Activated naive CD4-positive, alpha-beta T cell treated with anti-CD3 and anti-CD28 coated beads, Interleukin-2, amount 50 U/mL, for 24 hours (primary cell): ENCODE measurements at regions not wholly inside any gene's neighbourhood (a gene's known extent, or its start where the extent isn't known, plus 50 kb on each side); places are given as distances from the start of the nearest gene placed in this dataset.

Experiments
- H3K27ac Mint-ChIP-seq: one replicate; pipeline ENCODE4 v1.8.0; 2021; ENCODE audit warnings: mild to moderate bottlenecking, mixed read lengths
- H3K27me3 Mint-ChIP-seq: one replicate; pipeline ENCODE4 v1.8.0; 2021; ENCODE audit warnings: mixed read lengths
- H3K36me3 Mint-ChIP-seq: one replicate; pipeline ENCODE4 v1.8.0; 2021; ENCODE audit warnings: mixed read lengths
- H3K4me1 Mint-ChIP-seq: one replicate; pipeline ENCODE4 v1.8.0; 2021; ENCODE audit warnings: mixed read lengths
- H3K4me3 Mint-ChIP-seq: one replicate; pipeline ENCODE4 v1.8.0; 2021; ENCODE audit warnings: mild to moderate bottlenecking, mixed read lengths
- H3K9me3 Mint-ChIP-seq: one replicate; pipeline ENCODE4 v1.8.0; 2021; ENCODE audit warnings: mixed read lengths

GRCh38 chr4:107164962-107165475 is 128.9 kb upstream of the DKK2 start:
- no peak overlapping the region for H3K4me3 Mint-ChIP-seq
- peaks cover 12% of the 10 kb centered on the region for H3K9me3 Mint-ChIP-seq
- H3K27me3 Mint-ChIP-seq, result no peaks in the 10 kb centered on the region
- H3K27ac Mint-ChIP-seq, result no peak overlapping the region
- no peaks in the 10 kb centered on the region for H3K36me3 Mint-ChIP-seq
- H3K4me1 Mint-ChIP-seq, result no peaks in the 10 kb centered on the region

GRCh38 chr4:107156443-107156842 is 120.3 kb upstream of the DKK2 start:
- H3K9me3 Mint-ChIP-seq, result no peaks in the 10 kb centered on the region
- no peaks in the 10 kb centered on the region for H3K4me1 Mint-ChIP-seq
- H3K27ac Mint-ChIP-seq, result no peak overlapping the region
- H3K36me3 Mint-ChIP-seq, result no peaks in the 10 kb centered on the region
- no peak overlapping the region for H3K4me3 Mint-ChIP-seq
- H3K27me3 Mint-ChIP-seq, result peaks cover 4% of the 10 kb centered on the region

- H3K4me1 Mint-ChIP-seq, result no peaks in the 10 kb centered on the region
- no peak overlapping the region for H3K27ac Mint-ChIP-seq
- no peaks in the 10 kb centered on the region for H3K9me3 Mint-ChIP-seq
- no peaks in the 10 kb centered on the region for H3K36me3 Mint-ChIP-seq
- peaks cover 4% of the 10 kb centered on the region for H3K27me3 Mint-ChIP-seq
- H3K4me3 Mint-ChIP-seq, result no peak overlapping the region
These were observed 119.3 kb upstream of the DKK2 start for GRCh38 chr4:107155366-107155765.

GRCh38 chr4:107153956-107154355 is 117.8 kb upstream of the DKK2 start:
- peaks cover 4% of the 10 kb centered on the region for H3K27me3 Mint-ChIP-seq
- H3K4me1 Mint-ChIP-seq, result no peaks in the 10 kb centered on the region
- H3K4me3 Mint-ChIP-seq, result no peak overlapping the region
- no peaks in the 10 kb centered on the region for H3K36me3 Mint-ChIP-seq
- H3K9me3 Mint-ChIP-seq, result no peaks in the 10 kb centered on the region
- no peak overlapping the region for H3K27ac Mint-ChIP-seq

- peaks cover 4% of the 10 kb centered on the region for H3K27me3 Mint-ChIP-seq
- no peak overlapping the region for H3K27ac Mint-ChIP-seq
- no peaks in the 10 kb centered on the region for H3K36me3 Mint-ChIP-seq
- no peak overlapping the region for H3K4me3 Mint-ChIP-seq
- H3K9me3 Mint-ChIP-seq, result no peaks in the 10 kb centered on the region
- H3K4me1 Mint-ChIP-seq, result no peaks in the 10 kb centered on the region
These were observed 117.1 kb upstream of the DKK2 start for GRCh38 chr4:107153228-107153627.

GRCh38 chr4:107151173-107151572 is 115.1 kb upstream of the DKK2 start:
- no peaks in the 10 kb centered on the region for H3K36me3 Mint-ChIP-seq
- no peaks in the 10 kb centered on the region for H3K4me1 Mint-ChIP-seq
- no peaks in the 10 kb centered on the region for H3K9me3 Mint-ChIP-seq
- H3K27me3 Mint-ChIP-seq, result peaks cover 4% of the 10 kb centered on the region
- H3K4me3 Mint-ChIP-seq, result no peak overlapping the region
- H3K27ac Mint-ChIP-seq, result no peak overlapping the region

GRCh38 chr4:107148904-107149303 is 112.8 kb upstream of the DKK2 start:
- Mint-ChIP-seq H3K4me3 (no peak overlapping the region), H3K27ac (no peak overlapping the region), H3K9me3 (no peaks in the 10 kb centered on the region)

GRCh38 chr4:107147873-107148272 is 111.8 kb upstream of the DKK2 start:
- Mint-ChIP-seq H3K9me3 (no peaks in the 10 kb centered on the region), H3K4me1 (no peaks in the 10 kb centered on the region), H3K27ac (no peak overlapping the region), H3K36me3 (no peaks in the 10 kb centered on the region), H3K4me3 (no peak overlapping the region), H3K27me3 (peaks cover 2% of the 10 kb centered on the region)

More at GRCh38 chr4:107148904-107149303, 112.8 kb upstream of the DKK2 start:
- Mint-ChIP-seq H3K27me3 (peaks cover 4% of the 10 kb centered on the region), H3K4me1 (no peaks in the 10 kb centered on the region), H3K36me3 (no peaks in the 10 kb centered on the region)

- no peaks in the 10 kb centered on the region for H3K9me3 Mint-ChIP-seq
- H3K4me3 Mint-ChIP-seq, result no peak overlapping the region
- H3K4me1 Mint-ChIP-seq, result no peaks in the 10 kb centered on the region
- H3K27me3 Mint-ChIP-seq, result no peaks in the 10 kb centered on the region
- H3K36me3 Mint-ChIP-seq, result no peaks in the 10 kb centered on the region
- H3K27ac Mint-ChIP-seq, result no peak overlapping the region
These were observed 102.3 kb upstream of the DKK2 start for GRCh38 chr4:107138433-107138832.

- no peaks in the 10 kb centered on the region for H3K36me3 Mint-ChIP-seq
- H3K4me1 Mint-ChIP-seq, result no peaks in the 10 kb centered on the region
- H3K27me3 Mint-ChIP-seq, result no peaks in the 10 kb centered on the region
- no peak overlapping the region for H3K4me3 Mint-ChIP-seq
- no peaks in the 10 kb centered on the region for H3K9me3 Mint-ChIP-seq
- H3K27ac Mint-ChIP-seq, result no peak overlapping the region
These were observed 98.0 kb upstream of the DKK2 start for GRCh38 chr4:107133965-107134653.

- Mint-ChIP-seq H3K9me3 (no peaks in the 10 kb centered on the region), H3K27ac (no peak overlapping the region), H3K36me3 (no peaks in the 10 kb centered on the region), H3K27me3 (no peaks in the 10 kb centered on the region), H3K4me3 (no peak overlapping the region), H3K4me1 (no peaks in the 10 kb centered on the region)
These were observed 95.2 kb upstream of the DKK2 start for GRCh38 chr4:107131295-107131694.

- no peaks in the 10 kb centered on the region for H3K4me1 Mint-ChIP-seq
- H3K36me3 Mint-ChIP-seq, result no peaks in the 10 kb centered on the region
- H3K9me3 Mint-ChIP-seq, result no peaks in the 10 kb centered on the region
- H3K27me3 Mint-ChIP-seq, result no peaks in the 10 kb centered on the region
- H3K4me3 Mint-ChIP-seq, result no peak overlapping the region
- H3K27ac Mint-ChIP-seq, result no peak overlapping the region
These were observed 94.0 kb upstream of the DKK2 start for GRCh38 chr4:107130157-107130556.

GRCh38 chr4:107129611-107130010 is 93.5 kb upstream of the DKK2 start:
- H3K36me3 Mint-ChIP-seq, result no peaks in the 10 kb centered on the region
- H3K4me1 Mint-ChIP-seq, result no peaks in the 10 kb centered on the region
- no peaks in the 10 kb centered on the region for H3K27me3 Mint-ChIP-seq
- no peak overlapping the region for H3K27ac Mint-ChIP-seq
- H3K4me3 Mint-ChIP-seq, result no peak overlapping the region
- H3K9me3 Mint-ChIP-seq, result no peaks in the 10 kb centered on the region

GRCh38 chr4:107129076-107129475 is 93.0 kb upstream of the DKK2 start:
- Mint-ChIP-seq H3K4me1 (no peaks in the 10 kb centered on the region), H3K27me3 (no peaks in the 10 kb centered on the region), H3K27ac (no peak overlapping the region), H3K36me3 (no peaks in the 10 kb centered on the region), H3K9me3 (no peaks in the 10 kb centered on the region), H3K4me3 (no peak overlapping the region)

GRCh38 chr4:107128116-107128515 is 92.0 kb upstream of the DKK2 start:
- Mint-ChIP-seq H3K4me1 (no peaks in the 10 kb centered on the region), H3K27me3 (no peaks in the 10 kb centered on the region), H3K4me3 (no peak overlapping the region), H3K27ac (no peak overlapping the region), H3K9me3 (no peaks in the 10 kb centered on the region), H3K36me3 (no peaks in the 10 kb centered on the region)

GRCh38 chr4:107125496-107125895 is 89.4 kb upstream of the DKK2 start:
- H3K27ac Mint-ChIP-seq, result no peak overlapping the region
- no peaks in the 10 kb centered on the region for H3K9me3 Mint-ChIP-seq
- H3K4me3 Mint-ChIP-seq, result no peak overlapping the region

GRCh38 chr4:107122736-107123135 is 86.6 kb upstream of the DKK2 start:
- no peak overlapping the region for H3K4me3 Mint-ChIP-seq
- H3K27me3 Mint-ChIP-seq, result no peaks in the 10 kb centered on the region
- H3K27ac Mint-ChIP-seq, result no peak overlapping the region
- no peaks in the 10 kb centered on the region for H3K4me1 Mint-ChIP-seq
- no peaks in the 10 kb centered on the region for H3K9me3 Mint-ChIP-seq
- H3K36me3 Mint-ChIP-seq, result no peaks in the 10 kb centered on the region

More at GRCh38 chr4:107125496-107125895, 89.4 kb upstream of the DKK2 start:
- Mint-ChIP-seq H3K27me3 (no peaks in the 10 kb centered on the region), H3K4me1 (no peaks in the 10 kb centered on the region), H3K36me3 (no peaks in the 10 kb centered on the region)
